RWPE1 (cell line): ENCODE measurements at regions not wholly inside any gene's neighbourhood (a gene's known extent, or its start where the extent isn't known, plus 50 kb on each side); places are given as distances from the start of the nearest gene placed in this dataset.

Source experiments
- CTCF ChIA-PET: fragments of 350-600 bp; sonication (Branson Sonifier 250); formaldehyde crosslinking; extraction: SDS; loops from one replicate; lab custom pipeline; 2021; lab: Yijun Ruan, JAX
- POLR2A ChIA-PET: fragments of 400-600 bp; formaldehyde crosslinking; extraction: SDS; loops from one replicate; lab custom pipeline; 2020; ENCODE audit warnings: antibody characterized with exemption; ENCODE audit not compliant: low non-redundant PET; lab: Yijun Ruan, JAX
- DNase-seq: peaks from one replicate; pipeline ENCODE4 v3.0.0; 2012; ENCODE audit warnings: low spot score
- H3K27ac ChIP-seq: fragments of 450-650 bp; 2 replicates; pipeline ENCODE4 v1.5.1; 2017
- TF ChIP-seq, protein P1 (sequence below): fragments of 450-650 bp; conservative IDR thresholded peaks from 2 replicates; pipeline ENCODE4 v1.5.1; 2017; ENCODE audit warnings: low read depth, mild to moderate bottlenecking

DNA sequence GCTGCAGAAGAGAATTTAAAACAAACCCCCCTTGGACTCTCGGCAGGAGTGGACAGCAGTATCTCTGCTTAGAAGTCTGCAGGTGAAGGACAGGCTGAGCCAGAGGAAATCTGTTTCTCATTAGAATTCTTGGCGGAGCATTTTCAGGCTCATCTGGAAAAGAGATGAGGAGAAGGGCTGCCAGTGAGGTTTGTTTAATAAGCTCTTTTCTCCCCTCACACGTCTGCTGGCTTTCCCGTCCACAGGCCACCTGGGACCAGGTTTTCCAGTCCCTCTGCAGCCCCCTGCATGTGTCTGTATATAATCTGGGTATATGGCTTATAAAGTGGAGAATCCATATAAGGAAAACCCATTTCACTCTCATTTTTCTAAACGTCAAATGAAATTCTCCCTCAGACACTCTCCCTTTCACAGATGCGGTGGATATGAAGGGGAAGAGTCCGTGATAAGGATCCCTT lies 155.4 kb upstream of the TPM1 start:
- ChIA-PET POLR2A (no interaction called here), CTCF (no interaction called here)
- TF ChIP-seq, protein P1, sequence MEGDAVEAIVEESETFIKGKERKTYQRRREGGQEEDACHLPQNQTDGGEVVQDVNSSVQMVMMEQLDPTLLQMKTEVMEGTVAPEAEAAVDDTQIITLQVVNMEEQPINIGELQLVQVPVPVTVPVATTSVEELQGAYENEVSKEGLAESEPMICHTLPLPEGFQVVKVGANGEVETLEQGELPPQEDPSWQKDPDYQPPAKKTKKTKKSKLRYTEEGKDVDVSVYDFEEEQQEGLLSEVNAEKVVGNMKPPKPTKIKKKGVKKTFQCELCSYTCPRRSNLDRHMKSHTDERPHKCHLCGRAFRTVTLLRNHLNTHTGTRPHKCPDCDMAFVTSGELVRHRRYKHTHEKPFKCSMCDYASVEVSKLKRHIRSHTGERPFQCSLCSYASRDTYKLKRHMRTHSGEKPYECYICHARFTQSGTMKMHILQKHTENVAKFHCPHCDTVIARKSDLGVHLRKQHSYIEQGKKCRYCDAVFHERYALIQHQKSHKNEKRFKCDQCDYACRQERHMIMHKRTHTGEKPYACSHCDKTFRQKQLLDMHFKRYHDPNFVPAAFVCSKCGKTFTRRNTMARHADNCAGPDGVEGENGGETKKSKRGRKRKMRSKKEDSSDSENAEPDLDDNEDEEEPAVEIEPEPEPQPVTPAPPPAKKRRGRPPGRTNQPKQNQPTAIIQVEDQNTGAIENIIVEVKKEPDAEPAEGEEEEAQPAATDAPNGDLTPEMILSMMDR, result no peak
- DNase-seq, result no peak
- H3K27ac ChIP-seq, result no peak overlapping the region

DNA sequence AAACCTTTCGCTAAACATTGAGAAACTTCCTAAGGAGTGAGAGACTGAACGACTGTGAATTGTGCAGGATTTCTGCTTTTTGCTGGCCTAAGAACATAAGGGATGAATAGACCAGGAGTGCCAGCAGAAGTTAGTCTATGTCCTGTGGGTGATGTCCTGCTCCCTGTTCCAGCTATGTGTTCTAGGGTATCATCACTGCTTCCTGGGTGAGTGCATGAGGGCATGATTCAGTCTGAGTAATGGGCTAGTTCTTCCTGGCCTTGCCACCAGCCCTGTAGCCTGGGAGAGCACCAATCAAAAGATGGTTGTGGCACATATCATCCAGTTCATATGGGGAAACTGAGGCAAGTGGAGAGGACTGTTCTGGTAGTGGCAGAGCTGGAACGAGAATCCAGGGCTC lies 153.9 kb upstream of the TPM1 start:
- H3K27ac ChIP-seq, result no peak overlapping the region
- POLR2A ChIA-PET, result no interaction called here
- no peak for DNase-seq
- TF ChIP-seq, protein P1, result no peak
- CTCF ChIA-PET, result no interaction called here

GRCh38 chr15:62889141-62889661 lies 153.3 kb upstream of the TPM1 start:
- TF ChIP-seq, protein P1, result no peak
- H3K27ac ChIP-seq, result no peak overlapping the region

GRCh38 chr15:62889734-62890505 lies 152.6 kb upstream of the TPM1 start:
- POLR2A ChIA-PET, result interaction anchor here (0.6 kb wide), 1 partner anchor 39 kb away, joined by 4 read pairs; no protein-coding TSS in a partner anchor
- TF ChIP-seq, protein P1, result no peak
- no peak overlapping the region for H3K27ac ChIP-seq
- CTCF ChIA-PET, result interaction anchor here (1.1 kb wide), 1 partner anchor 158 kb away, joined by 3 read pairs; no protein-coding TSS in a partner anchor
- DNase-seq, result no peak

More at GRCh38 chr15:62889141-62889661, 153.3 kb upstream of the TPM1 start:
- ChIA-PET CTCF (no interaction called here), POLR2A (no interaction called here)
- DNase-seq, result no peak

- ChIA-PET POLR2A (no interaction called here), CTCF (no interaction called here)
- TF ChIP-seq, protein P1, result no peak
- DNase-seq, result no peak
- H3K27ac ChIP-seq, result no peak overlapping the region
These were observed 148.0 kb upstream of the TPM1 start for GRCh38 chr15:62894322-62895085.

DNA sequence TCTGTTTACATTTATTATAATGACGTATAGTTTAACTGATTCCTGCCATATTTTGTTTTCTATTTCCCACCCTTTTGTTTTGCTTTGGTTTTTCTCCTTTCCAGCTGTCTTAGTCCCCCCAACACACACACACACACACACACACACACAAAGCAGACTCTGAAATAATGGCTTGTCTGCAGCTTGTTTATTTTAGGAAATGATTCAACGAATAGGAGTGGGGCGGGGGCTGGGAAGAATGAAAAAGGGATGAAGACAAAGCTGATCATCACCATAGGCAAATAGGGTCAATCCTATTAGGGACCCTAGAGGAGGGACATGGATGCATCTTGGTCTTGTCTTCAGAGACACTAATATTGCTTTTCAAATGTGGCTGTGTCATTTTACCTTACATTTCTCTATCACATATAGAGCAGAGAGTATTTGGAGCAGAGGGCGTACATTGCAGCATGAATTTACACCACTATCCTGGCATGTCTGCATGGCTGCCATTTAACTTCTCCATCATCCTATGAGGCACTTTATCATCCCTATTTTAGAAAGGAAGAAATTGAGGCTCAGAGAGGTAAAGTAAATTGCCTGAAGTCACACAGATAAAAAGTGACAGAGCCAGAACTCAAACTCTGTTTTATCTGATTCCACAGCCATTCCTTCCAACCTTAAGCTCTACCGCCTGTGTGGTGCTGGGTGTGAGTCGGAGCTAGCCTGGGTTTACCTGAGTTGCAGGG lies 147.2 kb upstream of the TPM1 start:
- TF ChIP-seq, protein P1, result no peak
- H3K27ac ChIP-seq, result peak overlapping the region; percentile 93
- POLR2A ChIA-PET, result no interaction called here
- DNase-seq, result no peak
- CTCF ChIA-PET, result no interaction called here
